ENCODE measurements at regions not wholly inside any gene's neighbourhood (a gene's known extent, or its start where the extent isn't known, plus 50 kb on each side); places are given as distances from the start of the nearest gene placed in this dataset.
"Not testable (repeated sequence)": the region's sequence is repeated elsewhere in the genome, so short reads cannot be mapped to it uniquely, and the experiment has no call there.

DNA sequence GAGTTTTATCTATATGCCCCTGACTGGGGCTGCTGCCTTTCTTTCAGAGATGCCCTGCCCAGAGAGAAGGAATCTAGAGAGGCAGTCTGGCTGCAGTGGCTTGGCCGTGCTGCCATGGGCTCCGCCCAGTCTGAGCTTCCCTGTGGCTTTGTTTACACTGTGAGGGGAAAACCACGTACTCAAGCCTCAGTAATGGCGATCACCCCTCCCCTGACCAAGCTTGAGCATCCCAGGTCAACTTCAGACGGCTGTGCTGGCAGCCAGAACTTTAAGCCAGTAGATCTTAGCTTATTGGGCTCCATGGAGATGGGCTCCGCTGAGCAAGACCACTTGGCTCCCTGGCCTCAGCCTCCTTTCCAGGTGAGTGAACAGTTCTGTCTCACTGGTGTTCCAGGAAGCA lies 69.0 kb upstream of the DPP6 start:
- H3K4me3 Mint-ChIP-seq; H3K27ac Mint-ChIP-seq; H3K36me3 Mint-ChIP-seq; H3K4me1 Mint-ChIP-seq; intact Hi-C loops (cut with micrococcal nuclease); H2AFZ ChIP-seq (ENCODE audit: insufficient read depth, low read depth, low read length, poor library complexity, severe bottlenecking); H3K4me3 ChIP-seq (replicated peaks in 1 of 3; ENCODE audit: low read depth in 2 of 3, low read length in 3 of 3); H3K4me2 ChIP-seq (replicated peaks; ENCODE audit: extremely low read depth, low read length, poor library complexity, severe bottlenecking); H3K9me3 ChIP-seq (replicated peaks in 1 of 2; ENCODE audit: control insufficient read depth in 1 of 2, insufficient read depth in 1 of 2, low read length in 2 of 2); H3K9ac ChIP-seq (ENCODE audit: insufficient read depth, low read length, poor library complexity, severe bottlenecking); H3K27me3 ChIP-seq (ENCODE audit: control insufficient read depth in 2 of 2, insufficient read depth in 2 of 2, low read length in 2 of 2); H3K4me1 ChIP-seq (ENCODE audit: control insufficient read depth in 1 of 2, insufficient read depth in 2 of 2, low read length in 2 of 2); H4K20me1 ChIP-seq (ENCODE audit: insufficient read depth, low read length); H3K79me2 ChIP-seq (ENCODE audit: insufficient read depth, low read length); DNase-seq; H3K27me3 Mint-ChIP-seq (ENCODE audit: low read depth in 3 of 3); H3K36me3 ChIP-seq (replicated peaks in 1 of 2; ENCODE audit: control insufficient read depth in 1 of 2, insufficient read depth in 2 of 2, low read length in 2 of 2); H3K27ac ChIP-seq (ENCODE audit: low read depth in 1 of 2, low read length in 2 of 2): not testable (repeated sequence)
- H3K9me3 Mint-ChIP-seq = peaks cover 0 to 14% (median 5%) of the 10 kb centered on the region in 7 donors
- 57% methylated on average over 4 of the region's 6 CpGs for whole genome bisulfite sequencing (ENCODE audit: insufficient coverage)

DNA sequence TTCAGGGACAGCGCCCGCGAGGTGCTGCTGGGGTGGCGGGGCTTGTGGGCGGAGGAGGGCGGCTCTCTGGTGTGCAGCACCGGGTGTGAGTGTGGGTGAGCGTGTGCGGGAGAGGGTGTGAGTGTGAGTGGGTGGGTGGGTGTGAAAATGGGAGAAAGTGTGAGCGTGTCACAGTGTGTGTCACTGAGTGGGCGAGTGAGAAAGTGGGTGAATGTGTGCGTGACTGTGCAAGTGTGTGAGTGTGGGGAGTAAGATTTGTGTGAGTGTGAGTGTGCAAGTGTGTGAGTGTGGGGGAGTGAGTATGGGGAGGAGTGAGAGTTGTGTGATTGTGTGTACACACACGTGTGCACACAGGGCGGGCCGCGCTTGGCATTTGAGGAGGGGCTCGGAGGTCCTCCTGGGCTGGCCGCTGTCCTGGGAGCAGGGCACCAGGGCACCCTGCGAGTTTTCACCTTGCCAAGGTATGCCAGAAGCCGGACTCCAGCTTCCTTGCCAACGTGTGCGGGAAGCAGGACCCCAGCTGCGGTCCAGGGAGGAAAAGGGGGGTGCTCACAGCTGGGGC lies 63.1 kb upstream of the DPP6 start:
- H3K27ac ChIP-seq (ENCODE audit: low read depth in 1 of 2, low read length in 2 of 2); H3K9me3 Mint-ChIP-seq; H4K20me1 ChIP-seq (ENCODE audit: insufficient read depth, low read length); H3K4me1 ChIP-seq (ENCODE audit: control insufficient read depth in 1 of 2, insufficient read depth in 2 of 2, low read length in 2 of 2); H3K4me3 Mint-ChIP-seq; H3K27me3 ChIP-seq (ENCODE audit: control insufficient read depth in 2 of 2, insufficient read depth in 2 of 2, low read length in 2 of 2); H3K36me3 ChIP-seq (replicated peaks in 1 of 2; ENCODE audit: control insufficient read depth in 1 of 2, insufficient read depth in 2 of 2, low read length in 2 of 2); H3K4me3 ChIP-seq (replicated peaks in 1 of 3; ENCODE audit: low read depth in 2 of 3, low read length in 3 of 3); H3K9me3 ChIP-seq (replicated peaks in 1 of 2; ENCODE audit: control insufficient read depth in 1 of 2, insufficient read depth in 1 of 2, low read length in 2 of 2); H3K79me2 ChIP-seq (ENCODE audit: insufficient read depth, low read length); H3K36me3 Mint-ChIP-seq; H3K9ac ChIP-seq (ENCODE audit: insufficient read depth, low read length, poor library complexity, severe bottlenecking); H3K4me2 ChIP-seq (replicated peaks; ENCODE audit: extremely low read depth, low read length, poor library complexity, severe bottlenecking); H3K27me3 Mint-ChIP-seq (ENCODE audit: low read depth in 3 of 3); H2AFZ ChIP-seq (ENCODE audit: insufficient read depth, low read depth, low read length, poor library complexity, severe bottlenecking); DNase-seq; intact Hi-C loops (cut with micrococcal nuclease); H3K4me1 Mint-ChIP-seq; H3K27ac Mint-ChIP-seq: not testable (repeated sequence)
- WGBS (ENCODE audit: insufficient coverage) = 76% methylated on average over 9 of the region's 23 CpGs

DNA sequence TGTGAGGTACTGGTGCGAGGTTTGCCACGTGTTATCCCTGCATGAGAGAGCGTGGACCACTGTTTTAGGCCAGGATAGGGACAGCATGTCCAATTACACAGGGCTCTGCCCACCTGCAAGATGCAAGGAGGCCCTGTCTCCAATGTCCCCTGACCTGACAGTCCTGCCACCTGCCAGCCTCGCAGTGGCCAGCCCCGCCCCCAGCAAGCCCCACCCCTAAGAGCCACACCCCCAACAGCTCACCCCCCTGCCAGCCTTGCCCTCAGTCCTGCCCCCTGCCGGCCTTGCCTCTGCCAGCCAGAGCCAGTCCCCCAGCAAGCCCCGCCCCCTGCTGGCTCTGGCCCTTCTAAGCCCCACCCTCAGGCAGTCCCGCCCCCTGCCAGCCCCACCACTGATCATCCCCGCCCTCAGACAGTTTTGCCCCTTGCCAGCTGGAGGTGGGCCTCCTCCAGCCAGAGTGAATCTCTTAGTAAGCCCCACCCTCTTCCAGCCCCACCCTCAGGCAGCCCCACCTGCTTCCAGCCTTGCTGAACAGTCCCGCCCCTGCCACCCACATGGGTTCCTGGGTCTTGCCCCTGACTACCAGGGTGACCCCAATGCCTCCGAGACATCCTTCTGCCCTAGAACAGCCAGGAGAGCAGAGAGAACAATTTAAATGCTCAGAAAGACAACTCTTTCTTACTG lies 62.3 kb upstream of the DPP6 start:
- H3K9me3 ChIP-seq (replicated peaks in 1 of 2; ENCODE audit: control insufficient read depth in 1 of 2, insufficient read depth in 1 of 2, low read length in 2 of 2); H3K36me3 ChIP-seq (replicated peaks in 1 of 2; ENCODE audit: control insufficient read depth in 1 of 2, insufficient read depth in 2 of 2, low read length in 2 of 2); H3K4me1 Mint-ChIP-seq; DNase-seq; H3K9me3 Mint-ChIP-seq; H3K9ac ChIP-seq (ENCODE audit: insufficient read depth, low read length, poor library complexity, severe bottlenecking); H3K4me2 ChIP-seq (replicated peaks; ENCODE audit: extremely low read depth, low read length, poor library complexity, severe bottlenecking); H3K27ac Mint-ChIP-seq; H3K27me3 Mint-ChIP-seq (ENCODE audit: low read depth in 3 of 3); H4K20me1 ChIP-seq (ENCODE audit: insufficient read depth, low read length); H3K4me1 ChIP-seq (ENCODE audit: control insufficient read depth in 1 of 2, insufficient read depth in 2 of 2, low read length in 2 of 2); H3K79me2 ChIP-seq (ENCODE audit: insufficient read depth, low read length); H3K4me3 Mint-ChIP-seq; H3K4me3 ChIP-seq (replicated peaks in 1 of 3; ENCODE audit: low read depth in 2 of 3, low read length in 3 of 3); intact Hi-C loops (cut with micrococcal nuclease); H2AFZ ChIP-seq (ENCODE audit: insufficient read depth, low read depth, low read length, poor library complexity, severe bottlenecking); H3K36me3 Mint-ChIP-seq; H3K27me3 ChIP-seq (ENCODE audit: control insufficient read depth in 2 of 2, insufficient read depth in 2 of 2, low read length in 2 of 2); H3K27ac ChIP-seq (ENCODE audit: low read depth in 1 of 2, low read length in 2 of 2): not testable (repeated sequence)
- 81% methylated on average over 3 of the region's 11 CpGs for WGBS (ENCODE audit: insufficient coverage)

GRCh38 chr7:153991471-153991870 lies 60.7 kb upstream of the DPP6 start:
- H3K4me2 ChIP-seq (replicated peaks; ENCODE audit: extremely low read depth, low read length, poor library complexity, severe bottlenecking); H3K79me2 ChIP-seq (ENCODE audit: insufficient read depth, low read length); H3K4me3 ChIP-seq (replicated peaks in 1 of 3; ENCODE audit: low read depth in 2 of 3, low read length in 3 of 3); H3K9me3 ChIP-seq (replicated peaks in 1 of 2; ENCODE audit: control insufficient read depth in 1 of 2, insufficient read depth in 1 of 2, low read length in 2 of 2); H2AFZ ChIP-seq (ENCODE audit: insufficient read depth, low read depth, low read length, poor library complexity, severe bottlenecking); DNase-seq; H3K27me3 Mint-ChIP-seq (ENCODE audit: low read depth in 3 of 3); intact Hi-C loops (cut with micrococcal nuclease); H3K4me1 Mint-ChIP-seq; H3K36me3 ChIP-seq (replicated peaks in 1 of 2; ENCODE audit: control insufficient read depth in 1 of 2, insufficient read depth in 2 of 2, low read length in 2 of 2); H3K27ac Mint-ChIP-seq; H3K36me3 Mint-ChIP-seq; H3K27me3 ChIP-seq (ENCODE audit: control insufficient read depth in 2 of 2, insufficient read depth in 2 of 2, low read length in 2 of 2); H4K20me1 ChIP-seq (ENCODE audit: insufficient read depth, low read length); H3K9ac ChIP-seq (ENCODE audit: insufficient read depth, low read length, poor library complexity, severe bottlenecking); H3K4me3 Mint-ChIP-seq; H3K4me1 ChIP-seq (ENCODE audit: control insufficient read depth in 1 of 2, insufficient read depth in 2 of 2, low read length in 2 of 2); H3K27ac ChIP-seq (ENCODE audit: low read depth in 1 of 2, low read length in 2 of 2): not testable (repeated sequence)
- H3K9me3 Mint-ChIP-seq = peaks cover 0 to 13% (median 2%) of the 10 kb centered on the region in 7 donors
- WGBS (ENCODE audit: insufficient coverage) = no CpG with 5 or more reads among the region's 3 CpGs

Data from CD14-positive monocyte (primary cell).